ENCODE measurements at regions not wholly inside any gene's neighbourhood (a gene's known extent, or its start where the extent isn't known, plus 50 kb on each side); places are given as distances from the start of the nearest gene placed in this dataset.

GRCh38 chr19:30083125-30083681 is 141.2 kb downstream of the URI1 start:
- DNase-seq, result no peak

GRCh38 chr19:30083701-30084156 is 141.7 kb downstream of the URI1 start:
- DNase-seq, result no peak

DNA sequence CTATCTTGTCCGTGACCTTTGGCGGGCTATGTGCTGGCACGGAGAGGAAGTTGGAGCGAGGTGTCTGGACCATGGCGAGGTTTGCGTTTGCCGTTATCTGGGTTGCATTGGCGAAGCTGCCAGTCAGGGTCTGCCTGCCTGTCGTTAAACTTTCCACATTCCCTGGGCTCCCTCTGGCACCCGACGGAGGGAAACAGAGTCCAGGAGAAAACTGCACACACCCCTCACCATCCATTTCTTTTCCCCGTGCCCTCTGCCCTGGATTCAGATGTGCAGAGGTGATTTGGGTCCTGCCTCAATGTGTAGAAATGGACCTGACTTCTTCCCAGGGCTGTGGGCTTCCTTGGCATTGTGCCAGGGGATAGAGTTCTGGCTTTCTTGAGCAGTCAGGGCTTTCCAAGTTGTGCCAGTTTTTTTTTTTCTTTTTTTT is 142.4 kb downstream of the URI1 start:
- no peak for DNase-seq

GRCh38 chr19:30085394-30085793 is 143.4 kb downstream of the URI1 start:
- no peak for DNase-seq

DNA sequence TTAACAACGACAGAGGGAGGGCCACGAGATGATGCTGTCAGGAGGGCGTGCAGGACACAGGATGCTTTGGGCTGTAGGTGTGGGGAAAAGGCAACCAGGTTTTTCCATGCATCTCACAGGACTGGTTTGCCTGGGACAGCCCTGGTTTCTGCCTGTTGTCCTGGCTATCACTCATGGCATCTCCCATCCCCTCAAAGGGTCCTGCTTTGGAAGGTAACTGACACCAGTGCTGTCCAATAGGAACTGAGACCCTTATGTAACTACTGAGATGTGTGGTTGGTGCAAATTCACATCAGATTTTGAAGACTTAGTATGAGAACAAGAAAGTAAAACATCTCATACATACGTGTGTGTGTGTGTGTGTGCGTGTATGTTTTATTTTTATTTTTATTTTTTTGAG is 144.2 kb downstream of the URI1 start:
- no peak for DNase-seq

DNA sequence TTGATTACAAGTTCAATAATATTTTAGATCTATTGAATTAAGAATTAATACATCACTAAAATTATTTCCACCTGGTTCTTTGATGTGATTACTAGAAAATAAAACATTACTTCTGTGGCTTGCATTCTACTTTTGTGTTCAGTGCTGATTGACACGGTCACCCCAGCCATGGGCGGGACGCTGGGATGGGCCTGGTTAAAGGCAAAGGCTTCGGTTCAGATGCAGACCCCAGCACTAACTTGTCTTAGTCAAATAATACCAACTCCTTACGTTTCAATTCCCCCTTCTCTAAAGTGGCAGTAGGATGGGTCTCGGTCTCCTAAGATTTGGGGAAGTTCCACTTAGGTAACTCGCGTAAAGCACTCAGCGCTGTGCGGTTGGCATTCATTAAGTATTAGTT is 144.9 kb downstream of the URI1 start:
- DNase-seq, result no peak

GRCh38 chr19:30087381-30088138 is 145.5 kb downstream of the URI1 start:
- no peak for DNase-seq

DNA sequence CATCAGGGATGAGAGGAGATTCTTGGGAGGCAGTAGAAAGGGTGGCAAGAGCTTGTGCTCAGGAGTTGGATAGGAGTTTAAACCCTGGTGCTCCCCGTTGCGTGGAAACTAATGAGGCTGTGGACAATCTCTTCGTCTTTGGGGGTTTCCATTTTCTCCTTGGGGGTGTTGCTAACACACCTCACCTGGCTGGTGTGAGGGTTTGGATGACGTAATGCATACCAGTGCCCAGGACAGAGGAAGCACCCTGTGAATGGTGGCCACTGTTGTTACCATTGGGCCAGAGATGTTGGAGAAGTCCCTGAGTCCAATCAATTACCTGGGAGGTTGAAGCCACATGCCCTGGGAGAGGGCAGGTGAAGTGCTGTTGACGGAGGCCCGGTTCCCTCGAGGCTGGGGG is 146.5 kb downstream of the URI1 start:
- no peak for DNase-seq

DNA sequence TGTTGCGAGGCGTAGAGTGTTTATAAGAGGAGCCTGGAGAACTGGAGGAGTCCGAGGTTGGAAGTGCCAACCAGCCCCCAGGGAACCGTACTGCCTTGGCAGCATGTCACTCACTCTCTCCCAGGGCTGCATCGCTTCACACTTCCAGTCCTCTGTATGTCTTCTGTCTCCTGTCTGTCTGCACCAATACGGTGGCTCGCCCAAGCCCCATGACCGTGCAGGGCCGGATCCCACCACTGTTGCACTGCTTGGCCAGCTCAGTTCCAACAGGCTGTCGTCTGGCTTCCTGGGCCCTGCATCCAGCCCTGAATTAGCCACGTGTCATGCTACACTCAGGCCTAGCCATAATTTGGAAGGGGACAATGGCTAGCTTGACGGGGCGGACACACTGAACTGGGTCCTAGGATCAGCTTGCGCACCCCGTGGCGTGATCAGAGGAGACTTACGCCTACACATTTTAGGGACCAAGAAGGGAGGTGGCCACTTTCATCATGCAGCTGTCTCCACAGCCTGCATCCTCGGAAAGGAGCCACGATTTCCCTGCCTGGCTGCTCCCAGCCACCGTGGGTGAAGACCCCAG is 147.1 kb downstream of the URI1 start:
- no peak for DNase-seq

DNA sequence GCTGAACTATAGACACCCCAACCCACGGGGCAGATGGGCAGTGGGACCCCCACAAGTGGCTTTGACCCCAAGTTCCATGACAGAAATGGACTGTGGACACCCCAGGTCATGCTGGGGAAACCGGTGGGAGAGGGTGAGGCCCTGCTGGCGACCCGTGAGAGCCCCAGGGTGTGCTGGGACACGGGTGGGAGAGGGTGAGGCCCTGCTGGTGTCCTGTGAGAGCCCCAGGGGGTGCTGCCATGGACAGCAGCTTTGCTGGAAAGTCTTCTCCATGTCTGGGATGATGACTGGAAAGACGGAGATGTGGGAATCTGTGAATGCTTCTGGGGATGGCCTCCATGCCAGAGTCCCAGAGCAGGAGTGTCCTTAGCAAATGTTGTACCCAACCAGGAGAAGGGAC is 148.4 kb downstream of the URI1 start:
- DNase-seq, result no peak

DNA sequence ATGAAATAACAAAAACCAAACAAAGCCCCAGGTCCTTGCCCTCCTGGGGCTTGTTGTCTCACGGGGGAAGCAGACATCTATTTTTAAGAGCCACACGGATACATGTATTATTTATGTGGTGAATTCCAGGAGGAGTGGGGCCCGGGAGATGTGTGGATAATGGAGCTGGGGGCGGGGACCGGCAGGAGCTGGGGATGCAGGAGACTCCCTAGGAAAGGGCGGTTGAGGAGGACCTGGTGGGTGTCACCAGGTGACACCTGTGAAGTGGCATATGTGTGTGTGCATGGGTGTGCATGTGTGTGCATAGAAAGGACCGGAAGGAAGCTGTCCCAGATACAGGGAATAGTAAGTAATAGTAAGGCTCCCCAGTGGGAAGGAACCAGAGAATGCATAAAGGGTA is 148.9 kb downstream of the URI1 start:
- DNase-seq, result no peak

GRCh38 chr19:30091456-30091855 is 149.4 kb downstream of the URI1 start:
- DNase-seq, result no peak

DNA sequence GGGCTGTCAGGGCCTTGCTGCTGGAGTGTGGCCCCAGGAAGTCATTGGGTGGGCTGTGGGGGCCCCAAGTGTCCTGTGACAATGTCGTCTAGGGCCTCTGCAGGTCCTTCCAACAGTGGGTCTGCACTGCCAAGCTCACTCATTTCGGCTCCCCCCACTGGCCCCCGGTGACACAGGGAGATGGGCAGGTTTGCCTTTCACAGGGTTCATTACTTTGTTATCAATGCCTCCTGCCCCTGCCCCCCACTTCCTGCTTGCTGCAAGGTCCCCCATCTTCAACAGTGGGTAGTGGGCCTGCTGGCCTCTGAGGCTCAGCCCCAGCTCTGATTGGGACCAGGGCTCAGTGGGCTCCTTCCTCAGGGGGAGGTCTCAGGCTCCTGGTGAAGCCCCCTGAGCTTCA is 149.8 kb downstream of the URI1 start:
- DNase-seq, result no peak

DNA sequence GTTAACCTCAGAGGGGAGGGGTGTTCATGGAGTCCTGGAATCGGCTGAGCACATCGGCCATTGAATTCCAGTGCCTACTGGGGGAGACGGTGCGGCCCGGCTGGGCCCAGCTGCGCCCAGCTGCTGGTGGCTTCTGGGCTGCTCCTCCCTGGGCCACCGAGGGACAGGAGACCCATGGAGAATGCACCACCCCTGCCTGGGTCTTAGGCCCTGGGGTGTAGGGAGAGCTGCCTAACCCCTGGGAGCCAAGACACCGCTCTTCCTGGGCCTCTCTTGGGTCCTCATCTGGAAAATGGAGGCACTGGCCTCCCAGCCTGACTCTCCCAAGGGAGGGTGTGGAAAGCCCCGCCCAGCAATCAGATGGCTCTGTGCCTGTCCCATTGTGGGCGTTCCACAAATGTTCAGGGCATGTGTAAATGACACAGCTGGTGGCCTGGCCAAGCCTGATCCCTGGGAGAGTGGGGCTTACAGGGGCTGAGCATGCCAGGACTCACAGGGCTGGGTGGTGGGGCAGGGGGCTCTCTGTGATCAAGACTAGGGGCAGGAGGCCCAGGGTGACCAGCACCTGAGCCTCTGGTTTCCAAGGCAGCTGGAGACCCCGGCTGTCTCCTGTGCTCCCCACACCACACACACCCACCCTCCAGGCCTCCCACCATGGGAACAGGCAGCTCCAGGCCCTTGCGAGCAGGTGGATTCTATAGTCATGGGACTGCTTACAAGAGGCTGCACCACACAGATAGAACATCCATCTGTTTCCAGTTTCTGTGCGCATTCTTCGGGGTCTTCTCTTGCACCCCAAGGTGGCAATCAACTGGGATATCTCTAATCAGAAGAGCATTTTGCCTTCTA is 150.9 kb downstream of the URI1 start:
- no peak for DNase-seq

GRCh38 chr19:30093966-30094755 is 152.1 kb downstream of the URI1 start:
- no peak for DNase-seq

DNA sequence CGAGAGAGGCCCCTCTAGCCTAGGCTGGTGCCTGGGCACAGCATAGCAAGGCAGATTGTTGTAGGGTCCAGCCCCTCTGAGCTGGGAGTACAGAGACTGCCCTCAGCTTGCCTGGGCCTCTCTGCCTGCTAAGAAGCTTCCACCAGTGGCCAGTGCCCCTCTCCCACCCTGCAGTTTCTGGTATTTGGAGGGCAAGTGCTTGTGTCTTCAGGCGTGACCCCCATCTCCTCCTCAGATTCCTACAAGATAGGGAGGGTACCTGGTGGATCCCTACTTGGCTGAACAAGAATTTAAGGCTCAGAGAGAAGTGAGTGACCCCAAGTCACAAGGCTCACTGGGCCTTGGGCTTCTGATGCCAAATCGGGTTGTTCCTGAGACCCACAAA is 152.7 kb downstream of the URI1 start:
- DNase-seq, result no peak

DNA sequence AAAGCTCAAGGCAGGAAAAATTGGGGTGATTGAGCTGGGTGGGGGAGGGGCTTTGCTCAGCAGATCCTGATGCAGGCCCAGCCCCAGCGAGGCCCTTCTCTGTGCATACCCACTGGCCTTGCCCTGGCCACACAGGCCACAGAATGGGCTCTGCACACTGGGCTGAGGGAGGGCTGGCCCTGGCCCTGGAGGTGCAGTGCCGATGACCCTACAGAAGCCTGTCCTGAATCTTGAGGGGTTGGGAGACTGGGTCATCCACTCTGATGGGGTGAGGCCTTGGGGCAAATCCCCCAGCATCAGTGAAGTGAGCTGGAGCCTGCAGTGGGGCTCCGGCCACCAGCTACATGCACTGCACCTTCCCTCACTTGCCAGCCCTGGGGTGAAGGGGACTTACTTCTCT is 153.1 kb downstream of the URI1 start:
- DNase-seq, result no peak

GRCh38 chr19:30096596-30097370 is 154.7 kb downstream of the URI1 start:
- DNase-seq, result no peak

GRCh38 chr19:30097746-30098280 is 155.8 kb downstream of the URI1 start:
- no peak for DNase-seq

DNA sequence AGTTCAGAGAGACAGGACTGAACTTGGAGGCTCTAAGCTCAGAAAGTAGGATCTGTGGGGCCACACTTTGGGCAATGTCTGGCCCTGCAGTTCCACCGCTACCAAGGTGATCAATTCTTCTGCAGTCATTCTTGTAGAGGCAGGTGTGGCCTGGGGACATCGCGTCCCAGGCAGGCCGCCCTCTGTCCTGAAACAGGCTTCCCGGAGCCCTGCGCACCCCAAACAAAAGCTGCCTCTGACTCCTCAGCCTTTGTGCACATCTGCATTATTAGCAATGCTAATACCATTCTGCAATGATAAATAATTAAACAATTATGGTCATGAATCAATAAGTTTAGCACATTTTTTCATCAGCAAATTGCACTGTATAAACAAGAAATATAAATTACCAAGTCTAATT is 160.2 kb downstream of the URI1 start:
- DNase-seq, result no peak

DNA sequence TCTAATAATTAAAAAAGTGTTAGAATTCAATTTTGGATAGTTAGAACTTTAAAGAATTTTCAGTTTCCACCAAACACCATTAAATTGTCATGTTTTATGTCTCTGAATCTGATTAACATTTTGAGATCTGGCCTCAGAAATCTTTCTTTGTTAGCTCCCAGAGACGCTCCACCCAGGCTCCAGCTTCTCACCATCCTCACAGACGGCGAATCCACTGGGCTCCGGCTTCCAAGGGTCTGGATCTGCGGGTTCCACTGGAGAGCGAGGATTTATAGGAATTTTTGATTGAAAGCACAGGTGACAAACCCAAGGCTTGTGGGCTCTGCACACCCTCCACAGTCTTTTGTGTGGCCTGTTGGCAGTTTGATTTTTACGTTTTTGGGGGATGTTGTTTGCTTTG is 160.6 kb downstream of the URI1 start:
- no peak for DNase-seq

- DNase-seq, result no peak
These were observed 161.9 kb downstream of the URI1 start for GRCh38 chr19:30103981-30104380.

Measured in cerebellar nuclear complex (tissue), 1 donor.